OCI-LY3 (cell line): ENCODE measurements at regions not wholly inside any gene's neighbourhood (a gene's known extent, or its start where the extent isn't known, plus 50 kb on each side); places are given as distances from the start of the nearest gene placed in this dataset.

Experiments used
- H2AFZ ChIP-seq: fragments of 200-600, 300-600 bp; shearing (Covaris generic); 2 replicates; pipeline ENCODE4 v1.6.0; 2014; ENCODE audit warnings: antibody characterized with exemption, low read depth, low read length
- H3K27ac ChIP-seq: fragments of 200-600, 300-600 bp; sonication (generic); 2 replicates; pipeline ENCODE4 v1.5.1; 2014; ENCODE audit warnings: mild to moderate bottlenecking, low read length, moderate library complexity, mixed read lengths
- H3K27me3 ChIP-seq: fragments of 200-600, 300-600 bp; sonication (generic); 2 replicates; pipeline ENCODE4 v1.6.1; 2014; ENCODE audit warnings: low read depth, low read length, mixed read lengths
- H3K36me3 ChIP-seq: fragments of 200-600, 300-600 bp; sonication (generic); replicated peaks from 2 replicates; pipeline ENCODE3; 2014; ENCODE audit warnings: low read depth, low read length, mixed read lengths
- H3K4me1 ChIP-seq: fragments of 300-600, 200-600 bp; sonication (generic); 2 replicates; pipeline ENCODE4 v1.6.1; 2014; ENCODE audit warnings: low read length, mixed read lengths
- H3K4me2 ChIP-seq: fragments of 200-600, 300-600 bp; sonication (generic); 2 replicates; pipeline ENCODE4 v1.6.1; 2014; ENCODE audit warnings: low read length, mixed read lengths
- H3K4me3 ChIP-seq: fragments of 300-600, 200-600 bp; sonication (generic); 2 replicates; pipeline ENCODE4 v1.5.1; 2014; ENCODE audit warnings: antibody characterized with exemption, mild to moderate bottlenecking, low read length, moderate library complexity
- H3K79me2 ChIP-seq: fragments of 300-600, 200-600 bp; shearing (Covaris generic); 2 replicates; pipeline ENCODE4 v1.6.1; 2014; ENCODE audit warnings: mild to moderate bottlenecking, low read length, mixed read lengths
- H3K9ac ChIP-seq: fragments of 300-600, 200-600 bp; shearing (Covaris generic); 2 replicates; pipeline ENCODE4 v1.6.0; 2014; ENCODE audit warnings: mild to moderate bottlenecking, low read length, moderate library complexity
- H3K9me3 ChIP-seq: fragments of 200-600, 300-600 bp; shearing (Covaris generic); 2 replicates; pipeline ENCODE4 v1.6.1; 2014; ENCODE audit warnings: low read length, mixed read lengths; ENCODE audit not compliant: insufficient read depth
- H4K20me1 ChIP-seq: fragments of 200-600, 300-600 bp; sonication (generic); 2 replicates; pipeline ENCODE4 v1.6.1; 2016; ENCODE audit warnings: low read length, mixed read lengths; ENCODE audit not compliant: insufficient read depth
- EZH2phosphoT487 ChIP-seq: fragments of 200-600 bp; shearing (Covaris generic); IDR thresholded peaks from 2 replicates; pipeline ENCODE4 v1.6.1; 2018; ENCODE audit warnings: antibody characterized with exemption, mixed run types, low read depth
- TF ChIP-seq, protein P1 (sequence below): fragments of 200-600, 300-600 bp; sonication (generic); IDR thresholded peaks from 2 replicates; pipeline ENCODE4 v1.5.1; 2014; ENCODE audit warnings: antibody characterized with exemption, low read length, low read depth

DNA sequence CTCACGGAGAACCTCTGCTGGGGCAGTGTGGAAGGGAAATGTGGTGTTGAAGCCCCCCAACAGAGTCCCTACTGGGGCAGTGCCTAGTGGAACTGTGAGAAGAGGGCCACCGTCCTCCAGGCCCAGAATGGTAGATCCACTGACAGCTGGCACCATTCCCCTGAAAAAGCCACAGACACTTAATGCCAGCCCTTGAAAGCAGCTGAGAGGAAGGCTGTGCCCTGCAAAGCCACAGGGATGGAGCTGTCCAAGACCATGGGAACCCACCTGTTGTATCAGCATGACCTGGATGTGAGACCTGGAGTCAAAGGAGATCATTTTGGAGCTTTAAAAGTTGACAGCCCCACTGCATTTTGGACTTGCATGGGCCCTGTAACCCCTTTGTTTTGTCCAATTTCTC, 363.5 kb upstream of the PRICKLE1 start:
- no peaks in the 10 kb centered on the region for H3K4me1 ChIP-seq
- no peaks in the 10 kb centered on the region for H3K9me3 ChIP-seq
- no peak overlapping the region for H3K27ac ChIP-seq
- no peaks in the 10 kb centered on the region for H3K79me2 ChIP-seq
- no peak overlapping the region for H3K4me2 ChIP-seq
- TF ChIP-seq EZH2phosphoT487 = no peak
- TF ChIP-seq, protein P1, sequence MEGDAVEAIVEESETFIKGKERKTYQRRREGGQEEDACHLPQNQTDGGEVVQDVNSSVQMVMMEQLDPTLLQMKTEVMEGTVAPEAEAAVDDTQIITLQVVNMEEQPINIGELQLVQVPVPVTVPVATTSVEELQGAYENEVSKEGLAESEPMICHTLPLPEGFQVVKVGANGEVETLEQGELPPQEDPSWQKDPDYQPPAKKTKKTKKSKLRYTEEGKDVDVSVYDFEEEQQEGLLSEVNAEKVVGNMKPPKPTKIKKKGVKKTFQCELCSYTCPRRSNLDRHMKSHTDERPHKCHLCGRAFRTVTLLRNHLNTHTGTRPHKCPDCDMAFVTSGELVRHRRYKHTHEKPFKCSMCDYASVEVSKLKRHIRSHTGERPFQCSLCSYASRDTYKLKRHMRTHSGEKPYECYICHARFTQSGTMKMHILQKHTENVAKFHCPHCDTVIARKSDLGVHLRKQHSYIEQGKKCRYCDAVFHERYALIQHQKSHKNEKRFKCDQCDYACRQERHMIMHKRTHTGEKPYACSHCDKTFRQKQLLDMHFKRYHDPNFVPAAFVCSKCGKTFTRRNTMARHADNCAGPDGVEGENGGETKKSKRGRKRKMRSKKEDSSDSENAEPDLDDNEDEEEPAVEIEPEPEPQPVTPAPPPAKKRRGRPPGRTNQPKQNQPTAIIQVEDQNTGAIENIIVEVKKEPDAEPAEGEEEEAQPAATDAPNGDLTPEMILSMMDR = no peak
- H3K9ac ChIP-seq = no peak overlapping the region
- H2AFZ ChIP-seq = no peak overlapping the region
- H3K36me3 ChIP-seq = no peaks in the 10 kb centered on the region
- no peaks in the 10 kb centered on the region for H3K27me3 ChIP-seq
- no peaks in the 10 kb centered on the region for H4K20me1 ChIP-seq
- H3K4me3 ChIP-seq = no peak overlapping the region

DNA sequence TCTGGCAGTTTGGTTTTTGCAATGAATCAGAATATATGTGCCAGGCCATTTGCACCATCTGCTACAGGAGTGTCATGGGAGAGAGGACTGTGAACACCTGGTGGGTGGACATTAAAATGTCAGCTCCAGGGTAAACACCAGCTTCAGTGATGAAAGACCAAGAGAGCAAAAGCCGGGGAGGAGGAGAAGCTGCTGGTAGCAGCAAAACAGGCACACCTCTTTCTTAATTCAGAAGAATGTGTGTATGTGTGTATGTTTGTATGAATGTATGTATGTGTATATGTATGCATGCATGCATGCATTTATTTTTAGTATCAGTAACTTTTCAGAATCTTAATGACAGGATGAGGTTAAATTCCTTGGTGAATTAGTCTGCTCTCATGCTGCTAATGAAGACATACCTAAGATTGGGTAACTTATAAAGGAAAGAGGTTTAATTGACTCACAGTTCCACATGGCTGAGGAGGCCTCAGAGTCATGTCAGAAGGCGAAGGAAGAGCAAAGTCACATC, 357.4 kb upstream of the PRICKLE1 start:
- Histone ChIP-seq H3K27me3 (no peaks in the 10 kb centered on the region), H3K27ac (no peak overlapping the region), H4K20me1 (no peaks in the 10 kb centered on the region), H3K4me3 (no peak overlapping the region), H3K9ac (no peak overlapping the region), H3K36me3 (no peaks in the 10 kb centered on the region), H3K9me3 (no peaks in the 10 kb centered on the region), H3K4me2 (no peak overlapping the region), H2AFZ (no peak overlapping the region), H3K79me2 (no peaks in the 10 kb centered on the region), H3K4me1 (no peaks in the 10 kb centered on the region)
- TF ChIP-seq, protein P1 = no peak
- no peak for TF ChIP-seq EZH2phosphoT487

DNA sequence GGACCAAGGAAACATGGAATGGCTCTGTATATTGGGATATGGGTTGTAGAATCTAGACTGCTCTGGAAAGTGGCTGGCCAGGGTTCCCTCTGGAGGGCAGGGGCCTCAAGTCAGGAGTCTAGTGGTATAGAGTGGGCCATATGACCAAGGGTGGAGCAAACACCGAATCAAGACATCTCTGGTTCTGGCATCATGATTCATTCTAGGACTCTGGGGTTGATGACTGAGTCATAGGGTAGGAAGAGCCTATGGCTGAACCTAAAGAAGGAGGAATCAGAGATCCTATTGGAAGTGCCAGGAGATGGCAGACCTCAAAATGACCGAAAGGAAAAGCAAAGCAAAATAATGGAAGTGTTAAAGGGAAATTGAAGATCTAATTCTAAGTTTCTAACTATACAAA, 356.4 kb upstream of the PRICKLE1 start:
- no peak overlapping the region for H3K4me2 ChIP-seq
- H3K27me3 ChIP-seq = no peaks in the 10 kb centered on the region
- H3K4me3 ChIP-seq = no peak overlapping the region
- H3K36me3 ChIP-seq = no peaks in the 10 kb centered on the region
- no peaks in the 10 kb centered on the region for H4K20me1 ChIP-seq
- no peak overlapping the region for H2AFZ ChIP-seq
- no peaks in the 10 kb centered on the region for H3K4me1 ChIP-seq
- no peak overlapping the region for H3K9ac ChIP-seq
- H3K79me2 ChIP-seq = no peaks in the 10 kb centered on the region
- no peaks in the 10 kb centered on the region for H3K9me3 ChIP-seq
- TF ChIP-seq EZH2phosphoT487 = no peak
- TF ChIP-seq, protein P1 = no peak
- no peak overlapping the region for H3K27ac ChIP-seq

DNA sequence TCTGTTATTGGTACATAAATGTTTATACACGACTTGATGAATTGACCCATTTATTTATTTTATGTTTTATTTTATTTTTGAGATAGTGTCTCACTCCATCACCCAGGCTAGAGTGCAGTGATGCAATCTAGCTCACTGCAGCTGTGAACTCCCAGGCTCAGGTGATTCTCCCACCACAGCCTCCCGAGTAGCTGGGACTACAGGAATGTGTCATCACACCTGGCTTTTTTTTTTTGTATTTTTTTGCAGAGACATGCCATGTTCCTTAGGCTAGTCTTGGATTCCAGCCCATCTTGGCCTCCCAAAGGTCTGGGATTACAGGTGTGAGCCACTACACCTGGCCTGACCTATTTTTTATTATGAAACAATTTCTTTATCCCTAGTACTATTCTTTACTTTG, 355.0 kb upstream of the PRICKLE1 start:
- H3K36me3 ChIP-seq = no peaks in the 10 kb centered on the region
- H3K4me2 ChIP-seq = no peak overlapping the region
- no peaks in the 10 kb centered on the region for H3K79me2 ChIP-seq
- H4K20me1 ChIP-seq = no peaks in the 10 kb centered on the region
- no peaks in the 10 kb centered on the region for H3K27me3 ChIP-seq
- no peak for TF ChIP-seq EZH2phosphoT487
- TF ChIP-seq, protein P1 = no peak
- H3K4me3 ChIP-seq = no peak overlapping the region
- no peaks in the 10 kb centered on the region for H3K9me3 ChIP-seq
- no peaks in the 10 kb centered on the region for H3K4me1 ChIP-seq
- H3K27ac ChIP-seq = no peak overlapping the region
- H2AFZ ChIP-seq = no peak overlapping the region
- no peak overlapping the region for H3K9ac ChIP-seq
